Panc1 (cell line): ENCODE measurements at regions not wholly inside any gene's neighbourhood (a gene's known extent, or its start where the extent isn't known, plus 50 kb on each side); places are given as distances from the start of the nearest gene placed in this dataset.

Source experiments
- ATAC-seq: fragments of 200-7000 bp; cut with Tn5 transposase; 2 replicates; pipeline ENCODE4 v1.9.1; 2020; ENCODE audit warnings: mild to moderate bottlenecking, moderate library complexity
- BruUV-seq: library from RNA; stranded (reverse); fragments of 400-500 nt; replicated peaks from 2 replicates; lab custom pipeline; 2021; lab: Mats Ljungman, UMichigan
- CTCF ChIA-PET: fragments of 300-600 bp; sonication (Branson Sonifier 250); formaldehyde crosslinking; loops from one replicate; lab custom pipeline; 2022; ENCODE audit warnings: antibody characterized with exemption; lab: Charles Lee
- POLR2A ChIA-PET: fragments of 300-600 bp; sonication (Branson Sonifier 250); formaldehyde crosslinking; loops from one replicate; lab custom pipeline; 2022; ENCODE audit warnings: antibody characterized with exemption; lab: Charles Lee
- DNase-seq: peaks from one replicate; pipeline ENCODE4 v3.0.0-alpha.2; 2010; ENCODE audit warnings: low read depth, low spot score
- H3K27ac ChIP-seq: 2 replicates; pipeline ENCODE4 v1.5.1; 2011; ENCODE audit warnings: mild to moderate bottlenecking, low read length, inconsistent platforms
- H3K27me3 ChIP-seq: fragments of 200-500 bp; sonication (Bioruptor generic); 2 replicates; pipeline ENCODE4 v1.6.0; 2014; ENCODE audit warnings: low read length, inconsistent platforms; ENCODE audit not compliant: control insufficient read depth, insufficient read depth
- H3K36me3 ChIP-seq: fragments of 200-500 bp; sonication (Bioruptor generic); 2 replicates; pipeline ENCODE4 v1.5.1; 2014; ENCODE audit warnings: inconsistent platforms, mild to moderate bottlenecking, low read length, moderate library complexity; ENCODE audit not compliant: control insufficient read depth, insufficient read depth
- H3K4me1 ChIP-seq: 2 replicates; pipeline ENCODE4 v1.5.1; 2011; ENCODE audit warnings: inconsistent platforms, mild to moderate bottlenecking, low read length, moderate library complexity; ENCODE audit not compliant: control insufficient read depth, insufficient read depth
- H3K4me3 ChIP-seq, 2 experiments: 2 replicates each; pipeline ENCODE4 v1.5.1; 2011 to 2012; ENCODE audit warnings: low read depth in 2 of 2, low read length in 2 of 2, mild to moderate bottlenecking in 2 of 2, inconsistent platforms in 1 of 2, moderate library complexity in 1 of 2
- H3K9me3 ChIP-seq: fragments of 200-500 bp; sonication (Bioruptor generic); 2 replicates; pipeline ENCODE4 v1.5.1; 2014; ENCODE audit warnings: low read depth, mild to moderate bottlenecking, inconsistent platforms, low read length, moderate library complexity; ENCODE audit not compliant: control insufficient read depth, insufficient read depth
- POLR2AphosphoS5 ChIP-seq: IDR thresholded peaks from 2 replicates; pipeline ENCODE4 v1.6.1; 2012; ENCODE audit warnings: mild to moderate bottlenecking, low read depth, low read length, moderate library complexity
- REST ChIP-seq, 2 experiments: IDR thresholded peaks; 2 replicates each; pipeline ENCODE4 v1.6.1; 2011 to 2012; ENCODE audit warnings: low read depth in 2 of 2, control low read depth in 1 of 2, low read length in 1 of 2, mild to moderate bottlenecking in 1 of 2, moderate library complexity in 1 of 2; ENCODE audit not compliant: insufficient read depth in 1 of 2
- SIN3A ChIP-seq: IDR thresholded peaks from 2 replicates; pipeline ENCODE4 v1.6.1; 2012; ENCODE audit warnings: low read depth, mild to moderate bottlenecking, low read length, moderate library complexity, borderline replicate concordance; ENCODE audit not compliant: insufficient read depth
- TCF7L2 ChIP-seq: IDR thresholded peaks from 2 replicates; pipeline ENCODE4 v1.6.1; 2011; ENCODE audit warnings: mild to moderate bottlenecking, low read depth, low read length, inconsistent platforms
- in situ Hi-C: cut with HindIII; loops from 2 replicates; pipeline ENCODE4 v1.10.0; 2016; ENCODE audit warnings: low sequenced_read_pairs, low pct_unique_long_range_greater_than_20kb
- intact Hi-C: fragments of 100-400 bp; cut with micrococcal nuclease; formaldehyde crosslinking; loops from one replicate; pipeline ENCODE4 v1.10.0; 2022; ENCODE audit not compliant: unreplicated experiment
- TF ChIP-seq, protein P1 (sequence below): fragments of 450-650 bp; IDR thresholded peaks from 2 replicates; pipeline ENCODE4 v1.5.1; 2017; ENCODE audit warnings: mild to moderate bottlenecking

DNA sequence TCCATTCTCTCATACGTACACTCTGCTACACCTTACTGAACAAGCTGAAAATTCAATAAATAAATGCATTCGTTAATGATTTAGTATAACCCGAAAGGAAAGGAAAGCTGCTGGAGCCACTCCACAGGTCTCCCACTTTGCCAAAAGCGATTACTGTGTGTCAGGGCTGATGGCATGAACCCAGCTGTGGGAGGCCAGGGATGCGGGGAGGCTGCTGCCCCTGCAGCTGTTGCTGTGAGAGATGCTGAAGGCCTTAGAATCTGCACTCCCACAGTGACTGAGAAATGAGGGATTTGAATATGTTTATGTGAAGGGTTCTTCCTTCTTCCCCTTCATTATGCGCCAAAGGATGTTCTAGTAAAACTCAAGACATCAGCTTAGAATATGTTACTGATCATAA lies 58.7 kb upstream of the NBEA start:
- TF ChIP-seq REST (IDR thresholded peaks at IDR 0.05; ENCODE audit: insufficient read depth in 1 of 2, low read depth in 2 of 2, low read length in 1 of 2): no peak
- TF ChIP-seq POLR2AphosphoS5: no peak
- TF ChIP-seq, protein P1, sequence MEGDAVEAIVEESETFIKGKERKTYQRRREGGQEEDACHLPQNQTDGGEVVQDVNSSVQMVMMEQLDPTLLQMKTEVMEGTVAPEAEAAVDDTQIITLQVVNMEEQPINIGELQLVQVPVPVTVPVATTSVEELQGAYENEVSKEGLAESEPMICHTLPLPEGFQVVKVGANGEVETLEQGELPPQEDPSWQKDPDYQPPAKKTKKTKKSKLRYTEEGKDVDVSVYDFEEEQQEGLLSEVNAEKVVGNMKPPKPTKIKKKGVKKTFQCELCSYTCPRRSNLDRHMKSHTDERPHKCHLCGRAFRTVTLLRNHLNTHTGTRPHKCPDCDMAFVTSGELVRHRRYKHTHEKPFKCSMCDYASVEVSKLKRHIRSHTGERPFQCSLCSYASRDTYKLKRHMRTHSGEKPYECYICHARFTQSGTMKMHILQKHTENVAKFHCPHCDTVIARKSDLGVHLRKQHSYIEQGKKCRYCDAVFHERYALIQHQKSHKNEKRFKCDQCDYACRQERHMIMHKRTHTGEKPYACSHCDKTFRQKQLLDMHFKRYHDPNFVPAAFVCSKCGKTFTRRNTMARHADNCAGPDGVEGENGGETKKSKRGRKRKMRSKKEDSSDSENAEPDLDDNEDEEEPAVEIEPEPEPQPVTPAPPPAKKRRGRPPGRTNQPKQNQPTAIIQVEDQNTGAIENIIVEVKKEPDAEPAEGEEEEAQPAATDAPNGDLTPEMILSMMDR: no peak
- H3K36me3 ChIP-seq: no peaks in the 10 kb centered on the region
- DNase-seq (no peak), ATAC-seq (no peak)
- ChIA-PET CTCF (no interaction called here), POLR2A (no interaction called here)
- intact Hi-C loops: no loop called here
- H3K27me3 ChIP-seq: no peaks in the 10 kb centered on the region
- in situ Hi-C loops: no loop called here
- no peaks in the 10 kb centered on the region for H3K4me1 ChIP-seq
- no peak overlapping the region for H3K4me3 ChIP-seq
- BruUV-seq: no TSS peak
- H3K9me3 ChIP-seq: no peaks in the 10 kb centered on the region
- H3K27ac ChIP-seq: no peak overlapping the region

DNA sequence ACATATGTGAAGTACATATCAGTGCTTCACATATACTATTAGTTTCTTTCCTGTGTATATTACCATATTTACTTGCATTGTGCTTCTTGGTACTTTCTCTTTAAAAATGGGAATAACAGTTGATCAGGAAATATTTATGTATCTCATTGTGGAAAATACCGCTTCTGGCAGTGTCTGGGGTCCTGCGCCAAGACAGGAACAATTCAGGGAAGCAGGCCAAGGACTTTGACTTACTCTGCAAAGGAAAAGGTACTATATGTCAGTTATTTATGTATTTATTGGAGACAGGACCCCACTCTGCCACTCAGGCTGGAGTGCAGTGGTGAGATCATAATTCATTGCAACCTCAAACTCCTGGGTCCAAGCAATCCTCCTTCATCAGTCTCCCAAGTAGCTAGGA lies 57.7 kb upstream of the NBEA start:
- Histone ChIP-seq H3K4me1 (no peaks in the 10 kb centered on the region), H3K36me3 (no peaks in the 10 kb centered on the region), H3K27me3 (no peaks in the 10 kb centered on the region), H3K9me3 (no peaks in the 10 kb centered on the region), H3K4me3 (no peak overlapping the region), H3K27ac (no peak overlapping the region)
- TF ChIP-seq TCF7L2: no peak
- TF ChIP-seq POLR2AphosphoS5: no peak
- TF ChIP-seq SIN3A: no peak
- no peak for TF ChIP-seq REST (IDR thresholded peaks at IDR 0.05; ENCODE audit: insufficient read depth in 1 of 2, low read depth in 2 of 2, low read length in 1 of 2)
- TF ChIP-seq, protein P1: no peak
- intact Hi-C loops: no loop called here
- ChIA-PET CTCF (no interaction called here), POLR2A (no interaction called here)
- ATAC-seq: no peak
- in situ Hi-C loops: no loop called here
- BruUV-seq: no TSS peak
- no peak for DNase-seq
